Transverse colon (tissue), 4 donors: ENCODE measurements at regions not wholly inside any gene's neighbourhood (a gene's known extent, or its start where the extent isn't known, plus 50 kb on each side); places are given as distances from the start of the nearest gene placed in this dataset.

Experiments
- EP300 ChIP-seq: sonication (generic); formaldehyde crosslinking; IDR thresholded peaks from one replicate; pipeline ENCODE4 v1.6.1; 2017; ENCODE audit warnings: antibody characterized with exemption, low read depth
- POLR2A ChIP-seq: fragments of 450-650 bp; IDR thresholded peaks from one replicate; pipeline ENCODE4 v1.6.1; 2016; ENCODE audit warnings: antibody characterized with exemption, mild to moderate bottlenecking, moderate library complexity
- POLR2AphosphoS5 ChIP-seq, 3 donors: sonication (generic); formaldehyde crosslinking; IDR thresholded peaks; one replicate each; pipeline ENCODE4 v1.6.1; 2016; ENCODE audit warnings: antibody characterized with exemption in 3 of 3
- TF ChIP-seq, protein P1 (sequence below), 5 experiments: fragments of 200-600 bp in 3 of 5; fragments of 450-650 bp in 2 of 5; sonication (generic) in 3 of 5; IDR thresholded peaks; 1 replicate in 2 of 5; 2 replicates in 3 of 5; pipeline ENCODE4 v1.5.1; 2016 to 2017; ENCODE audit warnings: antibody characterized with exemption in 5 of 5, inconsistent platforms in 3 of 5, mild to moderate bottlenecking in 2 of 5, moderate library complexity in 1 of 5

DNA sequence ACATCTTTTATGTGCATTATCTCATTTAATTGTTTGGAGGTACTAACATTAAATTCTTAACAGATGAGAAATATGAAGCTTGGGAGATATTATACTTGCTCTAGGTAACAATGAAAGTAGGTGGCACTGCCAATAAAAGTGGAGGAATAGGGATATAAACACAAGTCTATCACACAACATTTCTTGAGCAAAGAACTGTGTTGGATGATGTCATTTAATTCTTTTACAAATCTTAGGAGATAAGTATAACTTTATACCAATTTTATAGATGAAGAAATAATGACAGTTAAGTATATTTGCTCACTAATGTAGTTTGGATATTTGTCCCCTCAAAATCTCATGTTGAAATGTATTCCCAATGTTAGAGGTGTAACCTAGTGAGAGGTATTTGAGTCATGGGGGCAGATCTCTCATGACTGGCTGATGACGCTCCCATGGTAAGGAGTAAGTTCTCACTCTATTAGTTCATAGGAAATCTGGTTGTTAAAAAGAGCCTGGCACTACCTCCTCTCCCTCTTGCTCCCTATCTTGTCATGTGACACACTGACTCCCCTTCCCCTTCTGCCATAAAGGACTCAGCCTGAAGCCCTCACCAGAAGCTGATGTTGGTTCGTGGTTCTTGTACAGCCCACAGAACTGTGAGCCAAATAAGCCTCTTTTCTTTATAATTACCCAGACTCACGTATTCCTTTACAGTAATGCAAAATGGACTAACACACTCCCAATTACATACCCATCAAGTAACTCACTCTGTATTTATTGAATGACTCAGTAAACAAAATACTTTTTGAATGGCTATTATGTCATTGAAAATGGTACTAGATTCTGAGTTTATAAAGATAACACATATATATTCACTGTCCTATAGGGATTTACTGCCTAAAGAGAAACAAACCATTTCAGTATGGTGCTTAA is 146.8 kb upstream of the KITLG start:
- TF ChIP-seq, protein P1, sequence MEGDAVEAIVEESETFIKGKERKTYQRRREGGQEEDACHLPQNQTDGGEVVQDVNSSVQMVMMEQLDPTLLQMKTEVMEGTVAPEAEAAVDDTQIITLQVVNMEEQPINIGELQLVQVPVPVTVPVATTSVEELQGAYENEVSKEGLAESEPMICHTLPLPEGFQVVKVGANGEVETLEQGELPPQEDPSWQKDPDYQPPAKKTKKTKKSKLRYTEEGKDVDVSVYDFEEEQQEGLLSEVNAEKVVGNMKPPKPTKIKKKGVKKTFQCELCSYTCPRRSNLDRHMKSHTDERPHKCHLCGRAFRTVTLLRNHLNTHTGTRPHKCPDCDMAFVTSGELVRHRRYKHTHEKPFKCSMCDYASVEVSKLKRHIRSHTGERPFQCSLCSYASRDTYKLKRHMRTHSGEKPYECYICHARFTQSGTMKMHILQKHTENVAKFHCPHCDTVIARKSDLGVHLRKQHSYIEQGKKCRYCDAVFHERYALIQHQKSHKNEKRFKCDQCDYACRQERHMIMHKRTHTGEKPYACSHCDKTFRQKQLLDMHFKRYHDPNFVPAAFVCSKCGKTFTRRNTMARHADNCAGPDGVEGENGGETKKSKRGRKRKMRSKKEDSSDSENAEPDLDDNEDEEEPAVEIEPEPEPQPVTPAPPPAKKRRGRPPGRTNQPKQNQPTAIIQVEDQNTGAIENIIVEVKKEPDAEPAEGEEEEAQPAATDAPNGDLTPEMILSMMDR (IDR thresholded peaks at IDR 0.05), result no peak
- no peak for TF ChIP-seq EP300
- no peak for TF ChIP-seq POLR2A
- TF ChIP-seq POLR2AphosphoS5 (IDR thresholded peaks at IDR 0.05), result no peak
